Cardiac fibroblast (primary cell): ENCODE measurements at regions not wholly inside any gene's neighbourhood (a gene's known extent, or its start where the extent isn't known, plus 50 kb on each side); places are given as distances from the start of the nearest gene placed in this dataset.
A peak's percentile ranks its signal among the peaks of the same experiment; 100 is the strongest.

Experiments used
- DNase-seq, 2 donors: peaks; one replicate each; pipeline versions ENCODE4 v3.0.0 to v3.0.0-alpha.2; 2010; ENCODE audit warnings: low read depth in 2 of 2
- H3K4me3 ChIP-seq, 2 donors: replicated peaks in 1 of 2; 1 replicate in 1 of 2; 2 replicates in 1 of 2; pipeline ENCODE4 v1.5.1; 2011; ENCODE audit warnings: low read depth in 2 of 2, low read length in 2 of 2, mild to moderate bottlenecking in 2 of 2, moderate library complexity in 1 of 2
- TF ChIP-seq, protein P1 (sequence below): IDR thresholded peaks from one replicate; pipeline ENCODE4 v1.5.1; 2011; ENCODE audit warnings: low read depth, mild to moderate bottlenecking, low read length, inconsistent platforms

DNA sequence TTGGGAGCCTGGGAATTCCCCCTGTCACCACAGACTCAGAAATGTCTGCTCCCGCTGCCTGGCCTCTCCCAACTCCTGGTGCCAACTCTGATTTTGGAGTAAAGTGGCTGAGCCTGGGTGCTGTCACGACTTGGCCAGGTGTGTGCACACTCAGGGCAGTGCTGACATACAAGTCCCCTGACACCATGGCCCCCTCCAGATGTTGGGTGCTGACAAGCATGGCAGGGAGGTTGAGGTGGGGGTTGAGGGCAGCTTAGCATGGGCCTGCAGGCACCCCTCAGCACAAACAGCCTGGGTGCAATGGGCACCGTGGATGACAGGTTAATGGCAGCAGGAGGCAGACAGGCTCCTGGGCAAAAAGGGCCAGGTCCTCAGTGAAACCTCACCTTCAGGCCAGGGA, 511.2 kb downstream of the SQOR start:
- H3K4me3 ChIP-seq, result no peak overlapping the region
- TF ChIP-seq, protein P1, sequence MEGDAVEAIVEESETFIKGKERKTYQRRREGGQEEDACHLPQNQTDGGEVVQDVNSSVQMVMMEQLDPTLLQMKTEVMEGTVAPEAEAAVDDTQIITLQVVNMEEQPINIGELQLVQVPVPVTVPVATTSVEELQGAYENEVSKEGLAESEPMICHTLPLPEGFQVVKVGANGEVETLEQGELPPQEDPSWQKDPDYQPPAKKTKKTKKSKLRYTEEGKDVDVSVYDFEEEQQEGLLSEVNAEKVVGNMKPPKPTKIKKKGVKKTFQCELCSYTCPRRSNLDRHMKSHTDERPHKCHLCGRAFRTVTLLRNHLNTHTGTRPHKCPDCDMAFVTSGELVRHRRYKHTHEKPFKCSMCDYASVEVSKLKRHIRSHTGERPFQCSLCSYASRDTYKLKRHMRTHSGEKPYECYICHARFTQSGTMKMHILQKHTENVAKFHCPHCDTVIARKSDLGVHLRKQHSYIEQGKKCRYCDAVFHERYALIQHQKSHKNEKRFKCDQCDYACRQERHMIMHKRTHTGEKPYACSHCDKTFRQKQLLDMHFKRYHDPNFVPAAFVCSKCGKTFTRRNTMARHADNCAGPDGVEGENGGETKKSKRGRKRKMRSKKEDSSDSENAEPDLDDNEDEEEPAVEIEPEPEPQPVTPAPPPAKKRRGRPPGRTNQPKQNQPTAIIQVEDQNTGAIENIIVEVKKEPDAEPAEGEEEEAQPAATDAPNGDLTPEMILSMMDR, result no peak
- DNase-seq, result no peak

DNA sequence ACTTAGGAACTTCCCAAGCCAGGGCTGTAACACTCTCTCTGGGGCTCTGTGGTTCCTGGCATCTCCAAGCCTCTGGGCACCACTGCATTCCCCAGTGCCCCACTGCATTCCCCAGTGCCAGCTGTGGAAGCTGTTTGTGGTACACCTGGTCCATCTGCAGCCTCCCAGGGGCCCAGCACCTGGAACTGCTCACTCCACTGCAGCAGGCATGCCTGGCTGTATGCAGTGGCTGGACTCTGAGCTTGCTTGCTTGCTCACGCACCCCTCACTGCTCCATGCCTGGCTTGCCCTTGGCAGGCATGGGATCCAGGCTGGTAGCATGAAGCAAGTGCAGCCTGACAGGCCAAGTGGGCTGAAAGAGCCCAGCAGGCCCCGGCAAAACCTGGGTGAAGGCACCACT, 512.1 kb downstream of the SQOR start:
- TF ChIP-seq, protein P1, result no peak
- no peak for DNase-seq

DNA sequence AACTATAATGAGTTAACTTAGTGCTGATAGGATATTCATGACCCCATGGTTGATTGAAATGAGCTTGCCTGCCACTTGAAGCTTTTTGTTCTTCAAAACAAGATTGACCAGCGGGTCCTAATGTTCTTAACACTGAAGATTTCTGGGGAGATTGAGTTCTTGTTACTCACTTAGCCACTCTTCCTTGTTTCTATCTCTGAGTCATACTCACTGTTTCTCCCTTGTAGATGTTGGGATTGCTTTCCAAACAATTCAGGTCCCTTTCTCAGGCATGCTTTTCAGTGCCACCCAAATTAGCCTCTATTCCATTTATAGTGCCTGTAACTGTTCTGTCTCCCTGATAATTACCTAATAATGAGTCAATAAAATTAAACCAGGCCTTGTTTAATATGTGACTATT, 517.0 kb downstream of the SQOR start:
- TF ChIP-seq, protein P1, result no peak

More for the DNA sequence above, 512.1 kb downstream of the SQOR start:
- H3K4me3 ChIP-seq, result no peak overlapping the region

DNA sequence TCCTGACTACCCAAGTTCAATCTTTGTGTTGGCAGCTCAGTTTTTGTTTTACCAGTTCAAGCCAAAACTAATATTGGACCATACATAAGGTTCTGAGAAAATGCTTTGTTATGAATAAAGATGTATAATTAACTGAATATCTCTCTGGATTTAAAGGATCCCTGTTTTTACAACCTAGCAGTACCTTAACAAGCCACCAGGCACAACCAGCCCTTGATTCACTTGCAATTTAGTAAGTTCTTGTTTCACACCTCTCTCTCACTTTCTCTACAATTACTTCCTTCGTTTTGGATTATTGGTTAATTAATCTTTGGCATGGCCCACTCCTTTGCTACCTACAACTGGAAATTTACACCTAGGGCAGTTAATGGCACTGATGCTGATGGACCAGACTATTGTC, 531.9 kb downstream of the SQOR start:
- no peak overlapping the region for H3K4me3 ChIP-seq
- no peak for DNase-seq
- TF ChIP-seq, protein P1, result peak; percentile 1

More for the DNA sequence above, 517.0 kb downstream of the SQOR start:
- peak in 1 of 2 donors; percentile 3 for DNase-seq
- H3K4me3 ChIP-seq, result no peak overlapping the region

DNA sequence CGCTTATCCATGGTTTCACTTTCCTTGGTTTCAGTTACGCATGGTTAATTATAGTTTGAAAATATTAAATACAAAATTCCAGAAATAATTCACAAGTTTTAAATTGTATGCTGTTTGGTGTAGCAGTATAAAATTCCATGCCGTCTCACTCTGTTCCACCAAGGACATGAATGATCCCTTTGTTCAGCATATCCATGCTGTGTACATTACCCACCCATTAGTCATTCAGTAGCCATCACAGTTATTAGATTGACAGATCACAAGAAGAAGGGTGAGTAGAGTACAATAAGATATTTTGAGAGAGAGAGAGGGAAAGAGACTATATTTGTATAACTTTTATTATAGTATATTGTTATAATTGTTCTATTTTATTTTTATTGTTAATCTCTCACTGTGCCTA, 535.5 kb downstream of the SQOR start:
- H3K4me3 ChIP-seq, result no peak overlapping the region
- TF ChIP-seq, protein P1, result no peak
- no peak for DNase-seq

DNA sequence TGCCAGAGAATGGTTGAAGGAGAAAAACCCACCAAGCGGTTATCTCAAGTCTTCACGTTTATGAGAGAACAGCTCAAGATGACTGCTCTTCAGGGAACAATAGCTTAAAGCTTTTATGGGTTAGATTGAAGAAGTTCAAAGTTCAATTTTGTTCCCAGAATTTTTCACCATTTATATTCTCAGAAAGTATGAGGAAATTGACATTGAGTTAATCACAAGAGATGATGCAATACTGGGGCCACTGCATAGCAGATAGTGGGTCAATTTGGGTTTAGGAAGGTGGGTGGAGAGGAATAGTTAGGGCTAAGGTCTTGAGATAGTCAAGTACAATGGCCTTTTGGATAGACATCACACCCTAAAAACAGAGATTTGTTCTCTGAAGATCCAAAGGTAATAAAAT, 539.3 kb downstream of the SQOR start:
- DNase-seq, result no peak
- H3K4me3 ChIP-seq, result no peak overlapping the region
- TF ChIP-seq, protein P1, result no peak

DNA sequence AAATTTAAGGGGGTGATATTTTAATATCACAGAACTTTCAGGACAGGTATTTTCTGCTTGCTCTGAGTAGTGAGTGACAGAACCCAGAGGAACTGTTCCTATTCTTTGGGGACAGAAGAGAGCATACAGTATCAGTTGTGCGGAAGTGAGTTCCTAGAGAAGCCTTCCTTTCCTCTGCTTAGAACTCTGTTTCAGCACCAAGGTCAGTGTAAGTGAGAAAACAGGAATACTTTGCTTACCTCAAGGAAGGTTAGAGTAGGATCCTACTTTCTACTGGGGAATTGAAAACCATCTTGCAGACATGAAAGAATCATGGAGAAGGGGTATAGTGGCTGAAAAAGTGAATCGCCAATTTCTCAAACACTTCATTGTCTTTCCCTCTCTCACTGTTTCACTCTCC, 542.4 kb downstream of the SQOR start:
- no peak overlapping the region for H3K4me3 ChIP-seq
- TF ChIP-seq, protein P1, result no peak
- no peak for DNase-seq
